SK-MEL-5 (cell line): ENCODE measurements at regions not wholly inside any gene's neighbourhood (a gene's known extent, or its start where the extent isn't known, plus 50 kb on each side); places are given as distances from the start of the nearest gene placed in this dataset.

Experiments
- DNase-seq: peaks from one replicate; pipeline ENCODE4 v3.0.0-alpha.2; 2016; ENCODE audit warnings: low read depth, low spot score
- in situ Hi-C: cut with HindIII; loops from 2 replicates; pipeline ENCODE4 v1.10.0; 2016; ENCODE audit warnings: low sequenced_read_pairs, high pct_unique_total_duplicates, low pct_unique_long_range_greater_than_20kb
- small RNA-seq, 2 experiments: library from RNA; depleted of rRNA; stranded (forward); fragments of <200 nt; gene quantifications; one replicate each; pipeline ENCODE3, GENCODE V24; 2014

DNA sequence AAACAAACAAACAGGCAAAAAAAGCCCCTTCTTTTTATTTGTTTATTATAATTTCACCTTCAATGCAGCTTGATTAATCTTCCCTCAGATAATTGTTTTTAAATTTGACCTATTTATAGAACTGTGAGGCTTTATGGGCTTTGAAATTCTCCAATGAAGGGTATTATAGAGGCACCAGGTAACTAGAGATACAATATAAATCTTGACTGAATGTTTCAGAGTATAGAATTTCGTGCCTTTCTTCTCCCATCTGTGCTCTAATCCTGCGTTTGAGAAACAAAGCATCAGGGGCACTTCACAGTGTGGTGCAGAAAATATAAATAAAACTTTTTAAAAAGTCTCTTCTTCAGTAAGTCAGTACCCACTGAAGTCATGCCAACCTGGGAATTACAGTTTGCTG lies 120.9 kb downstream of the ANKRD50 start:
- in situ Hi-C loops = no loop called here
- no peak for DNase-seq

DNA sequence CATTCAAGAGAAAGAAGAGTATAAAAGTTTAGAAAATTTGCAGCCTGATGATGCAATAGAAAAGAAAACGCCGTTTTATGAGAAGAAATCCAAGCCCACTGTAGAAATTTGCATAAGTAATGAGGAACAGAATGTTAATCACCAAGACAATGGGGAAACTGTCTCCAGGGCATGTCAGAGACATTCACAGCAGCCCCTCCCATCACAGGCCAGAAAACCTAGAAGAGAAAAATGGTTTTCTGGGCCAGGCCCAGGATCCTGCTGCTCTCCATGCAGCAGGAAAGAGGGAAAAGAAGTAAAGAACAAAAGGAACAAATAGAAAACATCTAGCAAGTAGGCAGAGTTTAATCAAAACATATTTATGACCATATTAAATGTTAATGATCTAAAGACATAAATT lies 119.0 kb downstream of the ANKRD50 start:
- in situ Hi-C loops = no loop called here
- DNase-seq = no peak

DNA sequence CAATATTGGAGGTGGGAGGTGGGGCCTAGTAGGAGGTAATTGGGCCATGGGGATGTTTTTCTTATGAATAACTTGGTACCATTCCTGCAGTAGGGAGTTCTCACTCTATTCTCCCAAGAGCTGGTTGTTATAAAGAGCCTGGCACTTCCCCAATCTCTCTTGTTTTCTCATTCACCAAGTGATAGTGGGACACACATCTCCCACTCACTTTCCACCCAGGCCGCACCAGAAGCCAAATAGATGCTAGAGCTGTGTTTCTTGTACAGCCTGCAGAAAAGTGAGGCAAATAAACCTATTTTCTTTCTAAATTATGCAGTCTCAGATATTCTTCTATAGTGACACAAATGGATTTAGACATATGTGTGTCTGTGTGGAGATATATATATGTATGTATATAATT lies 117.6 kb downstream of the ANKRD50 start:
- in situ Hi-C loops = no loop called here
- DNase-seq = no peak

- DNase-seq = no peak
- in situ Hi-C loops = no loop called here
These were observed 115.7 kb downstream of the ANKRD50 start for GRCh38 chr4:124596816-124597215.

GRCh38 chr4:124610211-124610610 lies 102.3 kb downstream of the ANKRD50 start:
- in situ Hi-C loops = no loop called here
- DNase-seq = no peak

Small RNA genes lying in the stretch of these regions (small RNA-seq; reads per million reads assigned to genes)
- 0 reads per million in 2 experiments for gene AC093767.1
